Breast epithelium (tissue), 3 donors: ENCODE measurements at regions not wholly inside any gene's neighbourhood (a gene's known extent, or its start where the extent isn't known, plus 50 kb on each side); places are given as distances from the start of the nearest gene placed in this dataset.

Source experiments
- CTCF ChIP-seq, 3 donors: fragments of 450-650 bp; IDR thresholded peaks; one replicate each; pipeline ENCODE4 v1.5.1; 2016 to 2017; ENCODE audit warnings: antibody characterized with exemption in 3 of 3, mild to moderate bottlenecking in 3 of 3, moderate library complexity in 3 of 3
- POLR2A ChIP-seq: fragments of 450-650 bp; IDR thresholded peaks from one replicate; pipeline ENCODE4 v1.6.1; 2016; ENCODE audit warnings: antibody characterized with exemption, mild to moderate bottlenecking, moderate library complexity
- POLR2AphosphoS5 ChIP-seq, 3 donors: sonication (generic); formaldehyde crosslinking; IDR thresholded peaks; one replicate each; pipeline ENCODE4 v1.6.1; 2017; ENCODE audit warnings: antibody characterized with exemption in 3 of 3

- TF ChIP-seq CTCF (IDR thresholded peaks at IDR 0.05), result no peak
- no peak for TF ChIP-seq POLR2A
- no peak for TF ChIP-seq POLR2AphosphoS5 (IDR thresholded peaks at IDR 0.05)
Observed at GRCh38 chr12:89111964-89112363, 240.3 kb downstream of the DUSP6 start.
